B cell (primary cell): ENCODE measurements at regions not wholly inside any gene's neighbourhood (a gene's known extent, or its start where the extent isn't known, plus 50 kb on each side); places are given as distances from the start of the nearest gene placed in this dataset.

Experiments used
- ATAC-seq: fragments of 200-7000 bp; cut with Tn5 transposase; one replicate; pipeline ENCODE4 v1.10.0; 2021; ENCODE audit warnings: low read depth, mild to moderate bottlenecking, moderate number of reproducible peaks, moderate library complexity
- CTCF ChIA-PET: fragments of 350-600 bp; sonication (Branson Sonifier 250); formaldehyde crosslinking; loops from one replicate; lab custom pipeline; 2021; ENCODE audit warnings: antibody characterized with exemption, inconsistent platforms; lab: Charles Lee
- POLR2A ChIA-PET: fragments of 350-600 bp; sonication (Branson Sonifier 250); formaldehyde crosslinking; loops from one replicate; lab custom pipeline; 2021; ENCODE audit warnings: antibody characterized with exemption; lab: Charles Lee
- DNase-seq: peaks from one replicate; pipeline ENCODE4 v3.0.0; 2013
- H2AFZ ChIP-seq: 2 replicates; pipeline ENCODE4 v1.6.1; 2012; ENCODE audit warnings: mild to moderate bottlenecking, low read depth, low read length; ENCODE audit not compliant: insufficient read depth, poor library complexity, severe bottlenecking
- H3K27ac ChIP-seq, 2 donors: 1 replicate in 1 of 2; 2 replicates in 1 of 2; pipeline ENCODE4 v1.5.1; 2012 to 2013; ENCODE audit warnings: low read length in 2 of 2, mild to moderate bottlenecking in 2 of 2, moderate library complexity in 1 of 2
- H3K27me3 ChIP-seq, 4 experiments: fragments of 200-600 bp in 1 of 4; sonication (generic) in 1 of 4; replicated peaks in 1 of 4; 1 replicate in 2 of 4; 2 replicates in 2 of 4; pipeline versions ENCODE4 v1.6.1 to v1.7.0; 2013 to 2016; ENCODE audit warnings: low read length in 3 of 4, mild to moderate bottlenecking in 2 of 4, mixed read lengths in 1 of 4, moderate library complexity in 1 of 4; ENCODE audit not compliant: insufficient read depth in 4 of 4, control insufficient read depth in 3 of 4; ENCODE audit errors: control extremely low read depth in 1 of 4
- H3K36me3 ChIP-seq, 2 experiments: replicated peaks in 1 of 2; 1 replicate in 1 of 2; 2 replicates in 1 of 2; pipeline versions ENCODE4 v1.6.1 to v1.7.1; 2013; ENCODE audit warnings: low read length in 1 of 2; ENCODE audit not compliant: insufficient read depth in 2 of 2, control insufficient read depth in 1 of 2; ENCODE audit errors: control extremely low read depth in 1 of 2, extremely low read depth in 1 of 2
- H3K4me1 ChIP-seq, 2 donors: fragments of 200-600 bp in 1 of 2; sonication (generic) in 1 of 2; 1 replicate in 1 of 2; 2 replicates in 1 of 2; pipeline versions ENCODE4 v1.5.1 to v1.6.1; 2013 to 2017; ENCODE audit warnings: low read length in 2 of 2; ENCODE audit not compliant: control insufficient read depth in 2 of 2, insufficient read depth in 2 of 2
- H3K4me2 ChIP-seq: replicated peaks from 2 replicates; pipeline ENCODE3; 2012; ENCODE audit warnings: mild to moderate bottlenecking, low read depth, low read length; ENCODE audit not compliant: poor library complexity, severe bottlenecking
- H3K4me3 ChIP-seq, 5 experiments: fragments of 200-600 bp in 1 of 5; sonication (generic) in 1 of 5; 1 replicate in 3 of 5; 2 replicates in 2 of 5; pipeline versions ENCODE4 v1.5.1 to v1.7.0; 2011 to 2016; ENCODE audit warnings: low read length in 4 of 5, mild to moderate bottlenecking in 4 of 5, low read depth in 2 of 5, control low read depth in 1 of 5, moderate library complexity in 1 of 5; ENCODE audit not compliant: insufficient read depth in 1 of 5; ENCODE audit errors: control extremely low read depth in 1 of 5, extremely low read depth in 1 of 5
- H3K79me2 ChIP-seq: fragments of 200-600 bp; sonication (generic); one replicate; pipeline ENCODE4 v1.6.0; 2016; ENCODE audit warnings: low read length; ENCODE audit not compliant: control insufficient read depth, insufficient read depth
- H3K9ac ChIP-seq: fragments of 200-600 bp; sonication (generic); 2 replicates; pipeline ENCODE4 v1.6.1; 2017; ENCODE audit warnings: mild to moderate bottlenecking, low read length, moderate library complexity
- H3K9me3 ChIP-seq, 3 donors: one replicate each; pipeline versions ENCODE4 v1.6.1 to v1.7.1; 2013; ENCODE audit warnings: low read length in 2 of 3; ENCODE audit not compliant: control insufficient read depth in 2 of 3, insufficient read depth in 1 of 3; ENCODE audit errors: control extremely low read depth in 1 of 3
- H4K20me1 ChIP-seq: 2 replicates; pipeline ENCODE4 v1.6.0; 2012; ENCODE audit warnings: mild to moderate bottlenecking, low read length; ENCODE audit not compliant: insufficient read depth, control insufficient read depth, poor library complexity, severe bottlenecking
- H3K27ac Mint-ChIP-seq: one replicate; pipeline ENCODE4 v1.8.0; 2021; ENCODE audit warnings: mixed read lengths
- H3K27me3 Mint-ChIP-seq: one replicate; pipeline ENCODE4 v1.8.0; 2021; ENCODE audit warnings: mixed read lengths
- H3K4me1 Mint-ChIP-seq: one replicate; pipeline ENCODE4 v1.8.0; 2021; ENCODE audit warnings: mixed read lengths
- H3K4me3 Mint-ChIP-seq: one replicate; pipeline ENCODE4 v1.8.0; 2021; ENCODE audit warnings: mixed read lengths
- H3K9me3 Mint-ChIP-seq: one replicate; pipeline ENCODE4 v1.8.0; 2022; ENCODE audit warnings: mixed read lengths; ENCODE audit not compliant: insufficient read depth
- EZH2 ChIP-seq: IDR thresholded peaks from 2 replicates; pipeline ENCODE4 v1.6.1; 2012; ENCODE audit warnings: borderline replicate concordance, low read depth, mild to moderate bottlenecking, moderate library complexity, low read length; ENCODE audit not compliant: insufficient read depth, poor library complexity, severe bottlenecking
- WGBS: methylation state at CpG from one replicate; pipeline ENCODE4 v1.1.5; 2013; ENCODE audit warnings: missing lambda C conversion rate; ENCODE audit not compliant: insufficient coverage; 5-methylcytosine and 5-hydroxymethylcytosine counted together
- intact Hi-C: fragments of 100-400 bp; cut with micrococcal nuclease; formaldehyde crosslinking; loops from one replicate; pipeline ENCODE4 v1.10.0; 2022
- TF ChIP-seq, protein P1 (sequence below): fragments of 200-600 bp; IDR thresholded peaks from one replicate; pipeline ENCODE4 v1.8.0; 2022; ENCODE audit warnings: antibody characterized with exemption, mild to moderate bottlenecking

DNA sequence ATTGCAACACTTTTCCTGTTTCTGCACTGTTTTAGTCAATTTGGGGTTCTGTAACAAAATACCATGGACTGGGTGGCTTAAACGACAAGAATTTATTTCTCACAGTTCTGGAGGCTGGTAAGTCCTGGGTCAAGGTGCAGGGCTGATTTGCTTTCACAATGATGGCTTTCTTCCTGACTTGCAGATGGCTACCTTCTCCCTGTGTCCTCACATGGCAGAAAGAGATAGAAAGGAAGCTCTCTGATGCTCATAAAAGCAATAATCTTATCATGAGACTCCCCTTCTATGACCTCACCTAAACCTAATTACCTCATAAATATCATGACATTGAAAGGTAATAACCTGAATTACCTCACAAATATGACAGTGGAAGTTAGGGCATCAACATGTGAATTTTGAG is 511.5 kb upstream of the CITED2 start:
- WGBS: no CpG with 5 or more reads among the region's 1 CpG
- no peaks in the 10 kb centered on the region for H3K36me3 ChIP-seq
- H3K79me2 ChIP-seq: no peaks in the 10 kb centered on the region
- DNase-seq (no peak), ATAC-seq (no peak)
- no peak overlapping the region for H3K4me2 ChIP-seq
- peaks cover 24 to 25% of the 10 kb centered on the region in 2 donors for H3K4me1 ChIP-seq
- H3K9ac ChIP-seq: no peak overlapping the region
- H3K9me3 Mint-ChIP-seq: no peaks in the 10 kb centered on the region
- no peak overlapping the region for H3K27ac Mint-ChIP-seq
- no peaks in the 10 kb centered on the region for H3K9me3 ChIP-seq
- no peaks in the 10 kb centered on the region for H3K27me3 Mint-ChIP-seq
- no peak overlapping the region for H3K4me3 Mint-ChIP-seq
- no peaks in the 10 kb centered on the region for H3K27me3 ChIP-seq
- H3K27ac ChIP-seq: no peak overlapping the region
- intact Hi-C loops: no loop called here
- H3K4me3 ChIP-seq: no peak overlapping the region
- POLR2A ChIA-PET: no interaction called here
- CTCF ChIA-PET: no interaction called here
- TF ChIP-seq, protein P1, sequence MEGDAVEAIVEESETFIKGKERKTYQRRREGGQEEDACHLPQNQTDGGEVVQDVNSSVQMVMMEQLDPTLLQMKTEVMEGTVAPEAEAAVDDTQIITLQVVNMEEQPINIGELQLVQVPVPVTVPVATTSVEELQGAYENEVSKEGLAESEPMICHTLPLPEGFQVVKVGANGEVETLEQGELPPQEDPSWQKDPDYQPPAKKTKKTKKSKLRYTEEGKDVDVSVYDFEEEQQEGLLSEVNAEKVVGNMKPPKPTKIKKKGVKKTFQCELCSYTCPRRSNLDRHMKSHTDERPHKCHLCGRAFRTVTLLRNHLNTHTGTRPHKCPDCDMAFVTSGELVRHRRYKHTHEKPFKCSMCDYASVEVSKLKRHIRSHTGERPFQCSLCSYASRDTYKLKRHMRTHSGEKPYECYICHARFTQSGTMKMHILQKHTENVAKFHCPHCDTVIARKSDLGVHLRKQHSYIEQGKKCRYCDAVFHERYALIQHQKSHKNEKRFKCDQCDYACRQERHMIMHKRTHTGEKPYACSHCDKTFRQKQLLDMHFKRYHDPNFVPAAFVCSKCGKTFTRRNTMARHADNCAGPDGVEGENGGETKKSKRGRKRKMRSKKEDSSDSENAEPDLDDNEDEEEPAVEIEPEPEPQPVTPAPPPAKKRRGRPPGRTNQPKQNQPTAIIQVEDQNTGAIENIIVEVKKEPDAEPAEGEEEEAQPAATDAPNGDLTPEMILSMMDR: no peak
- no peak for TF ChIP-seq EZH2
- no peak overlapping the region for H2AFZ ChIP-seq
- H3K4me1 Mint-ChIP-seq: peaks cover 24% of the 10 kb centered on the region
- H4K20me1 ChIP-seq: no peaks in the 10 kb centered on the region

DNA sequence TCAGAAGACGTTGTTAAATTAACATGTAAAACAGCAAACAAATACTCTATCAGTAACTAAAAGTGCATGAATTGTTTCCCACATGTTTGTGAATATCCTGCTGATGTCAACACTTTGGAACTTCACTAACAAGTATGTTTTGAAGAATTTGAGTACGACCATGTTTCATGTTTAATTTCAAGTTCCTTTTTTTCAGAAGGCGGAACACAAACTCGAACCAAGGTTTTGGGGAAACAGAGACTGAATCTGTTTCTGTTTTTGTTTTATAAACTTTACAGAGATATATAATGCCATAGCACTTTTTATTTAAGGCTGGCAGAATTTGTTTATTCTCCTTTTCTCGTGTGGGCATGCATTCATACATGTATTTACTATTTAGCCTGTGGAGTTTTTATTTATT is 509.3 kb upstream of the CITED2 start:
- H3K27ac Mint-ChIP-seq: peak overlapping the region; percentile 12
- Histone ChIP-seq H3K9me3 (no peaks in the 10 kb centered on the region), H3K27me3 (no peaks in the 10 kb centered on the region), H4K20me1 (no peaks in the 10 kb centered on the region), H3K4me2 (peak overlapping the region; percentile 25), H3K9ac (no peak overlapping the region), H3K79me2 (no peaks in the 10 kb centered on the region), H3K4me1 (peaks cover 24 to 25% of the 10 kb centered on the region in 2 donors), H3K36me3 (no peaks in the 10 kb centered on the region), H2AFZ (peak overlapping the region; percentile 37), H3K4me3 (peak overlapping the region in 1 of 5 experiments; percentile 3), H3K27ac (peak overlapping the region in 1 of 2 donors; percentile 2)
- CTCF ChIA-PET: interaction anchor here (2.3 kb wide), 1 partner anchor 20 kb away, joined by 7 read pairs; no protein-coding TSS in a partner anchor
- TF ChIP-seq, protein P1: no peak
- TF ChIP-seq EZH2: no peak
- intact Hi-C loops: loop anchor here (5.0 kb wide), 2 partner anchors 559 to 1679 kb away; no protein-coding TSS in a partner anchor
- no peak overlapping the region for H3K4me3 Mint-ChIP-seq
- DNase-seq (peak; percentile 32), ATAC-seq (no peak)
- no CpG with 5 or more reads among the region's 5 CpGs for WGBS
- POLR2A ChIA-PET: no interaction called here
- H3K4me1 Mint-ChIP-seq: peaks cover 24% of the 10 kb centered on the region
- no peaks in the 10 kb centered on the region for H3K9me3 Mint-ChIP-seq
- H3K27me3 Mint-ChIP-seq: peaks cover 3% of the 10 kb centered on the region
